HepG2 (cell line): ENCODE measurements at regions not wholly inside any gene's neighbourhood (a gene's known extent, or its start where the extent isn't known, plus 50 kb on each side); places are given as distances from the start of the nearest gene placed in this dataset.

Source experiments
- ATAC-seq: fragments of 200-7000 bp; cut with Tn5 transposase; 3 replicates; pipeline ENCODE4 v1.9.1; 2020; ENCODE audit warnings: mild to moderate bottlenecking, moderate library complexity
- BruUV-seq: library from RNA; stranded (reverse); fragments of 400-500 nt; replicated peaks from 2 replicates; lab custom pipeline; 2021; lab: Mats Ljungman, UMichigan
- CTCF ChIA-PET: fragments of 300-600 bp; formaldehyde crosslinking; extraction: SDS; loops from one replicate; lab custom pipeline; 2021; ENCODE audit warnings: low total read pairs, inconsistent platforms, low intra/inter-chr PET ratio; lab: Yijun Ruan, JAX
- POLR2A ChIA-PET: fragments of 350-600 bp; sonication (Branson Sonifier 250); formaldehyde crosslinking; loops from one replicate; lab custom pipeline; 2020; ENCODE audit warnings: antibody characterized with exemption, inconsistent platforms; lab: Yijun Ruan, JAX
- DNase-seq: peaks from one replicate; pipeline ENCODE4 v3.0.0-alpha.2; 2015; ENCODE audit warnings: low spot score
- FAIRE-seq: peaks from 3 replicates; lab custom pipeline; 2011; peaks lifted over from hg19 to GRCh38; lab: Jason Lieb, UNC
- H2AFZ ChIP-seq: one replicate; pipeline ENCODE4 v1.6.1; 2011; ENCODE audit warnings: low read length, inconsistent platforms
- H3K27ac ChIP-seq: fragments of 300-600 bp; 3 replicates; pipeline ENCODE4 v1.8.0; 2011; ENCODE audit warnings: mixed run types, mild to moderate bottlenecking, mixed read lengths, low read length, inconsistent platforms; ENCODE audit not compliant: insufficient read depth; ENCODE audit errors: extremely low read length
- H3K27me3 ChIP-seq, 2 experiments: fragments of 200-600 bp in 1 of 2; 2 replicates in 1 of 2; 3 replicates in 1 of 2; pipeline versions ENCODE4 v1.6.0 to v1.8.0; 2011; ENCODE audit warnings: low read length in 2 of 2, mild to moderate bottlenecking in 2 of 2, moderate library complexity in 2 of 2, inconsistent platforms in 1 of 2; ENCODE audit not compliant: insufficient read depth in 2 of 2, control insufficient read depth in 1 of 2
- H3K36me3 ChIP-seq, 2 experiments: fragments of 200-600 bp in 1 of 2; replicated peaks in 1 of 2; 2 replicates in 1 of 2; 3 replicates in 1 of 2; pipeline versions ENCODE4 v1.5.1 to v1.8.0; 2011; ENCODE audit warnings: low read length in 2 of 2, inconsistent platforms in 1 of 2; ENCODE audit not compliant: insufficient read depth in 2 of 2, control insufficient read depth in 1 of 2
- H3K4me1 ChIP-seq: 2 replicates; pipeline ENCODE4 v1.5.1; 2012; ENCODE audit warnings: low read length, inconsistent platforms; ENCODE audit not compliant: insufficient read depth
- H3K4me2 ChIP-seq: 2 replicates; pipeline ENCODE4 v1.6.0; 2011; ENCODE audit warnings: low read depth, low read length, inconsistent platforms
- H3K4me3 ChIP-seq, 3 experiments: fragments of 200-600 bp in 1 of 3; sonication (generic), shearing (Covaris generic) in 1 of 3; replicated peaks in 1 of 3; 2 replicates each; pipeline ENCODE4 v1.5.1; 2011 to 2016; ENCODE audit warnings: low read length in 3 of 3, inconsistent platforms in 2 of 3, low read depth in 2 of 3, mild to moderate bottlenecking in 2 of 3, control low read depth in 1 of 3, mixed read lengths in 1 of 3; ENCODE audit not compliant: insufficient read depth in 1 of 3
- H3K79me2 ChIP-seq: one replicate; pipeline ENCODE4 v1.6.1; 2011; ENCODE audit warnings: low read length, inconsistent platforms; ENCODE audit not compliant: insufficient read depth
- H3K9ac ChIP-seq: 2 replicates; pipeline ENCODE4 v1.6.0; 2011; ENCODE audit warnings: mild to moderate bottlenecking, low read depth, low read length, inconsistent platforms; ENCODE audit not compliant: insufficient read depth
- H3K9me3 ChIP-seq: 2 replicates; pipeline ENCODE4 v1.5.1; 2012; ENCODE audit warnings: mild to moderate bottlenecking, low read length
- H4K20me1 ChIP-seq: 2 replicates; pipeline ENCODE4 v1.6.0; 2011; ENCODE audit warnings: inconsistent platforms, mild to moderate bottlenecking, low read length, moderate library complexity; ENCODE audit not compliant: insufficient read depth
- HNF4A ChIP-seq: sonication (generic); formaldehyde crosslinking; IDR thresholded peaks from 2 replicates; pipeline ENCODE4 v1.4.0; 2020; ENCODE audit warnings: missing genetic modification reagents
- HNRNPLL ChIP-seq: fragments of 200-400 bp; formaldehyde crosslinking; IDR thresholded peaks from 2 replicates; pipeline ENCODE4 v1.6.1; 2017; ENCODE audit warnings: mild to moderate bottlenecking, low read depth, low read length; ENCODE audit not compliant: poor library complexity, severe bottlenecking
- RARA ChIP-seq: IDR thresholded peaks from 2 replicates; pipeline ENCODE4 v1.6.1; 2016; ENCODE audit warnings: missing genetic modification reagents, missing compliant biosample characterization
- ZNF121 ChIP-seq: sonication (generic); formaldehyde crosslinking; IDR thresholded peaks from 2 replicates; pipeline ENCODE4 v1.5.0; 2020; ENCODE audit warnings: mild to moderate bottlenecking, missing genetic modification reagents
- ZNF362 ChIP-seq: sonication (generic); formaldehyde crosslinking; IDR thresholded peaks from 2 replicates; pipeline ENCODE4 v1.4.0; 2020; ENCODE audit warnings: missing genetic modification reagents, mild to moderate bottlenecking, borderline replicate concordance
- WGBS: methylation state at CpG from one replicate; pipeline ENCODE4 v1.1.6; 2017; ENCODE audit warnings: low lambda C conversion rate; 5-methylcytosine and 5-hydroxymethylcytosine counted together
- in situ Hi-C: cut with HindIII; loops from 2 replicates; pipeline ENCODE4 v1.10.0; 2017; ENCODE audit warnings: low pct_unique_long_range_greater_than_20kb; ENCODE audit not compliant: extremely low pct_ligation_motif_present
- intact Hi-C: fragments of 100-400 bp; cut with micrococcal nuclease; formaldehyde crosslinking; loops from one replicate; pipeline ENCODE4 v1.10.0; 2022; ENCODE audit not compliant: unreplicated experiment

GRCh38 chr13:30362005-30362788 is 54.8 kb upstream of the KATNAL1 start:
- ChIA-PET POLR2A (interaction anchor here (0.6 kb wide), 1 partner anchor 444 kb away, joined by 3 read pairs; no protein-coding TSS in a partner anchor), CTCF (no interaction called here)
- BruUV-seq = no TSS peak
- peaks cover 23% of the 10 kb centered on the region for H3K4me1 ChIP-seq
- no peaks in the 10 kb centered on the region for H3K36me3 ChIP-seq
- no peaks in the 10 kb centered on the region for H3K79me2 ChIP-seq
- intact Hi-C loops (no loop called here), in situ Hi-C loops (no loop called here)
- no peak overlapping the region for H3K4me3 ChIP-seq
- peak; percentile 32 for TF ChIP-seq ZNF121 (CRISPR knock-in tag)
- TF ChIP-seq HNRNPLL = no peak
- peak; percentile 34; the same call in 1 of the 2 replicates for TF ChIP-seq HNF4A (CRISPR knock-in tag)
- TF ChIP-seq RARA (CRISPR knock-in tag) = 0 out of 2 replicates have a peak, but pooled peaks have one; percentile 11
- TF ChIP-seq ZNF362 (CRISPR knock-in tag) = 0 out of 2 replicates have a peak, but pooled peaks have one; percentile 14
- no peaks in the 10 kb centered on the region for H4K20me1 ChIP-seq
- no peak overlapping the region for H3K27ac ChIP-seq
- no peaks in the 10 kb centered on the region for H3K27me3 ChIP-seq
- DNase-seq (peak; percentile 15), FAIRE-seq (no peak), ATAC-seq (no peak)
- no peaks in the 10 kb centered on the region for H3K9me3 ChIP-seq
- 35% methylated on average over 6 of the region's 6 CpGs for WGBS
- H3K4me2 ChIP-seq = no peak overlapping the region
- no peak overlapping the region for H2AFZ ChIP-seq
- no peak overlapping the region for H3K9ac ChIP-seq

DNA sequence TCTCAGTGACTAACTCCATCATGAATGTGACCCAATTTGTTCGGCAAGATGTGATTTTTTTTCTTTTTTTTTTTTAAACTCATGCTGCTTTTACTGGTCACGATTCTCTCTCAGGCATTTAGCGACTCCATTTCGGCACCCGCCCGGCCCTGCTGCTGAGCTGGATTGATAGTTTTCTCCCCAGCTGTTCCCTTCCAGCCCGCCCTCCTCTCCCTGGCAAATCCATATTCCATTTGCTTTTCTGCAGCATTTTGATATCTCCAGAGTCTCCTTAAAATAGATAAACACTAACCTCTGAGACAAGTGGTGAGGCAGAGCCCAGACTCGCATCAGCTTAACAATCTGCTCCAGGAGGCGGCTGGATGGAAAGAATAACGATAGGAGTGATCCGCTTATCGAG is 55.5 kb upstream of the KATNAL1 start:
- no peaks in the 10 kb centered on the region for H4K20me1 ChIP-seq
- in situ Hi-C loops (no loop called here), intact Hi-C loops (no loop called here)
- no peaks in the 10 kb centered on the region for H3K27me3 ChIP-seq
- no peaks in the 10 kb centered on the region for H3K79me2 ChIP-seq
- H3K27ac ChIP-seq = no peak overlapping the region
- no peaks in the 10 kb centered on the region for H3K36me3 ChIP-seq
- H2AFZ ChIP-seq = no peak overlapping the region
- POLR2A ChIA-PET = interaction anchor here (0.6 kb wide), 1 partner anchor 443 kb away, joined by 3 read pairs; no protein-coding TSS in a partner anchor
- H3K9me3 ChIP-seq = no peaks in the 10 kb centered on the region
- FAIRE-seq (no peak), ATAC-seq (no peak), DNase-seq (no peak)
- BruUV-seq = no TSS peak
- CTCF ChIA-PET = no interaction called here
- no peak overlapping the region for H3K9ac ChIP-seq
- TF ChIP-seq RARA (CRISPR knock-in tag) = no peak
- TF ChIP-seq, all 625 proteins: peak for 0
- Histone ChIP-seq H3K4me3 (no peak overlapping the region), H3K4me2 (no peak overlapping the region), H3K4me1 (peaks cover 23% of the 10 kb centered on the region)
- 66% methylated on average over 12 of the region's 12 CpGs for WGBS
